CD4-positive, alpha-beta T cell (primary cell): ENCODE measurements at regions not wholly inside any gene's neighbourhood (a gene's known extent, or its start where the extent isn't known, plus 50 kb on each side); places are given as distances from the start of the nearest gene placed in this dataset.

Source experiments
- ATAC-seq: fragments of 200-7000 bp; cut with Tn5 transposase; one replicate; pipeline ENCODE4 v1.10.0; 2022; ENCODE audit warnings: mild to moderate bottlenecking; ENCODE audit not compliant: poor library complexity
- CTCF ChIA-PET: fragments of 350-600 bp; sonication (Branson Sonifier 250); formaldehyde crosslinking; loops from one replicate; lab custom pipeline; 2021; ENCODE audit warnings: antibody characterized with exemption, inconsistent platforms; lab: Charles Lee
- POLR2A ChIA-PET: fragments of 350-600 bp; sonication (Branson Sonifier 250); formaldehyde crosslinking; loops from one replicate; lab custom pipeline; 2021; ENCODE audit warnings: antibody characterized with exemption, inconsistent platforms; lab: Charles Lee
- DNase-seq, 14 experiments: peaks; one replicate each; pipeline ENCODE4 v3.0.0-alpha.2; 2013 to 2020; ENCODE audit warnings: mixed read lengths in 2 of 14
- H3K27ac ChIP-seq, 2 donors: one replicate each; pipeline versions ENCODE4 v1.5.1 to v1.7.0; 2013; ENCODE audit warnings: low read length in 2 of 2, low read depth in 1 of 2, mild to moderate bottlenecking in 1 of 2
- H3K27me3 ChIP-seq, 2 experiments: 1 replicate in 1 of 2; 2 replicates in 1 of 2; pipeline versions ENCODE4 v1.6.1 to v1.7.0; 2013; ENCODE audit warnings: low read length in 2 of 2, control low read depth in 1 of 2, mild to moderate bottlenecking in 1 of 2, moderate library complexity in 1 of 2; ENCODE audit not compliant: insufficient read depth in 2 of 2, control insufficient read depth in 1 of 2
- H3K36me3 ChIP-seq: one replicate; pipeline ENCODE4 v1.6.1; 2013; ENCODE audit warnings: low read length, control low read depth; ENCODE audit not compliant: insufficient read depth
- H3K4me1 ChIP-seq: one replicate; pipeline ENCODE4 v1.6.1; 2013; ENCODE audit warnings: low read length, control low read depth; ENCODE audit not compliant: insufficient read depth
- H3K4me3 ChIP-seq: one replicate; pipeline ENCODE4 v1.5.1; 2013; ENCODE audit warnings: mild to moderate bottlenecking, low read length, moderate library complexity
- H3K9me3 ChIP-seq, 2 experiments: 1 replicate in 1 of 2; 2 replicates in 1 of 2; pipeline versions ENCODE4 v1.6.1 to v1.7.0; 2013; ENCODE audit warnings: low read length in 2 of 2, mild to moderate bottlenecking in 2 of 2, control low read depth in 1 of 2, moderate library complexity in 1 of 2; ENCODE audit not compliant: control insufficient read depth in 1 of 2, insufficient read depth in 1 of 2
- H3K27ac Mint-ChIP-seq: one replicate; pipeline ENCODE4 v1.8.0; 2020; ENCODE audit warnings: mixed read lengths
- H3K27me3 Mint-ChIP-seq: one replicate; pipeline ENCODE4 v1.8.0; 2021; ENCODE audit warnings: mixed read lengths
- H3K36me3 Mint-ChIP-seq: one replicate; pipeline ENCODE4 v1.8.0; 2021; ENCODE audit warnings: low read depth, mixed read lengths
- H3K4me1 Mint-ChIP-seq: one replicate; pipeline ENCODE4 v1.8.0; 2021; ENCODE audit warnings: low read depth, mixed read lengths
- H3K4me3 Mint-ChIP-seq: one replicate; pipeline ENCODE4 v1.8.0; 2020; ENCODE audit warnings: mild to moderate bottlenecking, mixed read lengths
- H3K9me3 Mint-ChIP-seq: one replicate; pipeline ENCODE4 v1.8.0; 2020; ENCODE audit warnings: mixed read lengths
- intact Hi-C, 2 experiments: fragments of 100-400 bp; cut with DNase I in 1 of 2; cut with micrococcal nuclease in 1 of 2; formaldehyde crosslinking; loops; one replicate each; pipeline versions ENCODE4 v1.15.1 to v1.9.0; 2023 to 2025; cut with DNase I, micrococcal nuclease
- TF ChIP-seq, protein P1 (sequence below): fragments of 200-600 bp; IDR thresholded peaks from one replicate; pipeline ENCODE4 v1.8.0; 2022; ENCODE audit warnings: antibody characterized with exemption, mild to moderate bottlenecking

DNA sequence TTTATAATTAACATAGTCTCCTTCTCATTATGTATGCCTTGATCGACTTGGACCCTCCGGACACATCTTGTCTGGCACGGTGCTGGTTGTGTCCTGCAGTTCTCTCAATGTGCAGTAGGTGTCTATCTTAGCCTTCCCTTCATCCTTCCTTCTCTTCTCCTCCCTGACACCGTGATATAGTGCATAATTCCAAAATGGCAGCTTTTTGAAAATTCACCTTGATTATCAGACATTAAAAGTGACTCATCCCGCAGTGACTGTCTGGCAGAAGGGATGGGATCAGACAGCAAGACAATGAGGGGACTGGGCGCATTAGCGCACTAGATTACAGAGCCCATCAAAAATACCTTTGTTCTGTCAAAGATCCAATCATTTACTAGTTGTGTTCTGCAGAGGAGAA is 70.0 kb upstream of the PMFBP1 start:
- Mint-ChIP-seq H3K4me1 (peaks cover 8% of the 10 kb centered on the region), H3K9me3 (no peaks in the 10 kb centered on the region), H3K27me3 (no peaks in the 10 kb centered on the region), H3K27ac (no peak overlapping the region), H3K4me3 (no peak overlapping the region), H3K36me3 (no peaks in the 10 kb centered on the region)
- intact Hi-C loops, result no loop called here
- POLR2A ChIA-PET, result no interaction called here
- H3K4me3 ChIP-seq, result no peak overlapping the region
- no peaks in the 10 kb centered on the region for H3K9me3 ChIP-seq
- H3K27ac ChIP-seq, result no peak overlapping the region
- TF ChIP-seq, protein P1, sequence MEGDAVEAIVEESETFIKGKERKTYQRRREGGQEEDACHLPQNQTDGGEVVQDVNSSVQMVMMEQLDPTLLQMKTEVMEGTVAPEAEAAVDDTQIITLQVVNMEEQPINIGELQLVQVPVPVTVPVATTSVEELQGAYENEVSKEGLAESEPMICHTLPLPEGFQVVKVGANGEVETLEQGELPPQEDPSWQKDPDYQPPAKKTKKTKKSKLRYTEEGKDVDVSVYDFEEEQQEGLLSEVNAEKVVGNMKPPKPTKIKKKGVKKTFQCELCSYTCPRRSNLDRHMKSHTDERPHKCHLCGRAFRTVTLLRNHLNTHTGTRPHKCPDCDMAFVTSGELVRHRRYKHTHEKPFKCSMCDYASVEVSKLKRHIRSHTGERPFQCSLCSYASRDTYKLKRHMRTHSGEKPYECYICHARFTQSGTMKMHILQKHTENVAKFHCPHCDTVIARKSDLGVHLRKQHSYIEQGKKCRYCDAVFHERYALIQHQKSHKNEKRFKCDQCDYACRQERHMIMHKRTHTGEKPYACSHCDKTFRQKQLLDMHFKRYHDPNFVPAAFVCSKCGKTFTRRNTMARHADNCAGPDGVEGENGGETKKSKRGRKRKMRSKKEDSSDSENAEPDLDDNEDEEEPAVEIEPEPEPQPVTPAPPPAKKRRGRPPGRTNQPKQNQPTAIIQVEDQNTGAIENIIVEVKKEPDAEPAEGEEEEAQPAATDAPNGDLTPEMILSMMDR, result no peak
- H3K36me3 ChIP-seq, result no peaks in the 10 kb centered on the region
- no peaks in the 10 kb centered on the region for H3K4me1 ChIP-seq
- DNase-seq (peak in 2 of 14 experiments; percentile 2 to 6), ATAC-seq (no peak)
- no peaks in the 10 kb centered on the region for H3K27me3 ChIP-seq
- CTCF ChIA-PET, result no interaction called here

DNA sequence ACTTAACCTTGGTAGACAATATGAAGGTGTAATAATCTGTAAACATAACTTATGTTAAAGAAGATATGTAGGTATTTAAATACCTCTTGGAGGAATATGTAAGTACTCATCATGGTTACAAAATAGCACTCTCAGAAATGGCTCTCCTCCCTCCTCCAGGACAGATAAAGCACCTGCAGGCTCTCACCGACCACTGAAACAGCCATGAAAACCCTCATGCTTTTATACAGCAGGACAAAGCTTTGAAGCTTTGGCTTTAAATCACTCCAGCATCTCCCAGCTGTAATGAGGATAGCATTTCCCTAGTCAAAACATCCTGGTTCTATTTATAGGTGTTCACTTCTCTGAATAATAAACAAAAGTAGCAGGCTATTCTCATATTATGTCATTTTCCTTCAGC is 69.1 kb upstream of the PMFBP1 start:
- no peak overlapping the region for H3K27ac Mint-ChIP-seq
- H3K27ac ChIP-seq, result no peak overlapping the region
- H3K36me3 ChIP-seq, result no peaks in the 10 kb centered on the region
- ChIA-PET POLR2A (no interaction called here), CTCF (no interaction called here)
- no peak for DNase-seq
- no peaks in the 10 kb centered on the region for H3K27me3 ChIP-seq
- no peak overlapping the region for H3K4me3 Mint-ChIP-seq
- H3K9me3 ChIP-seq, result no peaks in the 10 kb centered on the region
- TF ChIP-seq, protein P1, result no peak
- intact Hi-C loops, result no loop called here
- H3K27me3 Mint-ChIP-seq, result no peaks in the 10 kb centered on the region
- no peaks in the 10 kb centered on the region for H3K9me3 Mint-ChIP-seq
- ATAC-seq, result no peak
- H3K4me1 Mint-ChIP-seq, result no peaks in the 10 kb centered on the region
- H3K36me3 Mint-ChIP-seq, result no peaks in the 10 kb centered on the region
- H3K4me1 ChIP-seq, result no peaks in the 10 kb centered on the region
- no peak overlapping the region for H3K4me3 ChIP-seq

DNA sequence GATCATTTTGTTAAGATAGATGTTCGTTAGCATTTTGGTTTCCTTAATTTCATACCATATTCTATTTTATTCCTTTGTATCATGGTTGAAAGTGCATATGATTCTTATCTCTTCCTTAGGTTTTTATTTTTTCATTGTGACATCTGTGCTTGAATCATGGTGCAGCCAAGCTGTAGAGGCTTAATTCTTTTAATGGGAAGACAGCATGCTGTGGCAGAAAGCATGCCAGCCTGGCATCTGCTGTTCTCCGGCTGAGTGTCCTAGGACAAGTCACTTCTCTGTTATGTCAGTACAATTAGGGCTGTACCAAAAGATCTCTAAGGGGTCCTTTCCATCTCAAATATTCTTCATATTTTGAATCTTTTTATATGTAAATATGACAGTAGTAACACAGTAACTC is 68.5 kb upstream of the PMFBP1 start:
- H3K9me3 ChIP-seq, result no peaks in the 10 kb centered on the region
- Mint-ChIP-seq H3K9me3 (no peaks in the 10 kb centered on the region), H3K27me3 (no peaks in the 10 kb centered on the region), H3K36me3 (no peaks in the 10 kb centered on the region), H3K27ac (no peak overlapping the region), H3K4me3 (no peak overlapping the region), H3K4me1 (no peaks in the 10 kb centered on the region)
- ChIA-PET POLR2A (no interaction called here), CTCF (no interaction called here)
- intact Hi-C loops, result no loop called here
- ATAC-seq (no peak), DNase-seq (no peak)
- no peaks in the 10 kb centered on the region for H3K36me3 ChIP-seq
- no peak overlapping the region for H3K4me3 ChIP-seq
- no peaks in the 10 kb centered on the region for H3K4me1 ChIP-seq
- TF ChIP-seq, protein P1, result no peak
- H3K27me3 ChIP-seq, result no peaks in the 10 kb centered on the region
- H3K27ac ChIP-seq, result no peak overlapping the region
